Activated CD4-positive, alpha-beta T cell treated with anti-CD3 and anti-CD28 coated beads, Interleukin-10, Interleukin-2, amounts not matched to agents 100 ng/mL and 50 ng/mL, durations not matched to agents 16 hours and 8 hours (primary cell): ENCODE measurements at regions not wholly inside any gene's neighbourhood (a gene's known extent, or its start where the extent isn't known, plus 50 kb on each side); places are given as distances from the start of the nearest gene placed in this dataset.
"Not testable (repeated sequence)": the region's sequence is repeated elsewhere in the genome, so short reads cannot be mapped to it uniquely, and the experiment has no call there.

Experiments used
- DNase-seq: peaks from one replicate; pipeline ENCODE4 v3.0.0-alpha.2; 2020

GRCh38 chr4:66506985-66507384 lies 836.7 kb upstream of the EPHA5 start:
- no peak for DNase-seq

GRCh38 chr4:66501997-66502396 lies 831.7 kb upstream of the EPHA5 start:
- no peak for DNase-seq

GRCh38 chr4:66490729-66491128 lies 820.4 kb upstream of the EPHA5 start:
- DNase-seq, result no peak

GRCh38 chr4:66489783-66490452 lies 819.6 kb upstream of the EPHA5 start:
- no peak for DNase-seq

GRCh38 chr4:66489370-66489769 lies 819.1 kb upstream of the EPHA5 start:
- DNase-seq, result no peak

GRCh38 chr4:66486068-66486467 lies 815.8 kb upstream of the EPHA5 start:
- no peak for DNase-seq

GRCh38 chr4:66482186-66482585 lies 811.9 kb upstream of the EPHA5 start:
- no peak for DNase-seq

GRCh38 chr4:66475596-66475995 lies 805.3 kb upstream of the EPHA5 start:
- no peak for DNase-seq

GRCh38 chr4:66465111-66465510 lies 794.8 kb upstream of the EPHA5 start:
- DNase-seq, result no peak

GRCh38 chr4:66462890-66463289 lies 792.6 kb upstream of the EPHA5 start:
- not testable (repeated sequence) for DNase-seq

- DNase-seq, result no peak
These were observed 781.5 kb upstream of the EPHA5 start for GRCh38 chr4:66451741-66452140.

- DNase-seq, result no peak
These were observed 772.7 kb upstream of the EPHA5 start for GRCh38 chr4:66443008-66443407.

GRCh38 chr4:66439508-66439907 lies 769.2 kb upstream of the EPHA5 start:
- no peak for DNase-seq

- no peak for DNase-seq
These were observed 763.4 kb upstream of the EPHA5 start for GRCh38 chr4:66433706-66434105.

- DNase-seq, result no peak
These were observed 760.6 kb upstream of the EPHA5 start for GRCh38 chr4:66430856-66431255.

- no peak for DNase-seq
These were observed 759.0 kb upstream of the EPHA5 start for GRCh38 chr4:66429276-66429675.

GRCh38 chr4:66416425-66416824 lies 746.1 kb upstream of the EPHA5 start:
- DNase-seq, result no peak

- DNase-seq, result no peak
These were observed 733.9 kb upstream of the EPHA5 start for GRCh38 chr4:66404141-66404540.

- DNase-seq, result no peak
These were observed 706.6 kb upstream of the EPHA5 start for GRCh38 chr4:66376921-66377320.

GRCh38 chr4:66376396-66376795 lies 706.1 kb upstream of the EPHA5 start:
- no peak for DNase-seq

GRCh38 chr4:66373268-66373667 lies 703.0 kb upstream of the EPHA5 start:
- no peak for DNase-seq

- no peak for DNase-seq
These were observed 702.4 kb upstream of the EPHA5 start for GRCh38 chr4:66372706-66373105.

- DNase-seq, result no peak
These were observed 696.9 kb upstream of the EPHA5 start for GRCh38 chr4:66367043-66367660.

- not testable (repeated sequence) for DNase-seq
These were observed 690.1 kb upstream of the EPHA5 start for GRCh38 chr4:66360395-66360794.

GRCh38 chr4:66357316-66357715 lies 687.0 kb upstream of the EPHA5 start:
- no peak for DNase-seq
